Stimulated activated CD4-positive, alpha-beta T cell treated with anti-CD3 and anti-CD28 coated beads, Interleukin-1b, Interleukin-23, amount 100 ng/mL, for 48 hours (primary cell): ENCODE measurements at regions not wholly inside any gene's neighbourhood (a gene's known extent, or its start where the extent isn't known, plus 50 kb on each side); places are given as distances from the start of the nearest gene placed in this dataset.
"Not testable (repeated sequence)": the region's sequence is repeated elsewhere in the genome, so short reads cannot be mapped to it uniquely, and the experiment has no call there.

Source experiments
- DNase-seq: peaks from one replicate; pipeline ENCODE4 v3.0.0-alpha.2; 2020

DNA sequence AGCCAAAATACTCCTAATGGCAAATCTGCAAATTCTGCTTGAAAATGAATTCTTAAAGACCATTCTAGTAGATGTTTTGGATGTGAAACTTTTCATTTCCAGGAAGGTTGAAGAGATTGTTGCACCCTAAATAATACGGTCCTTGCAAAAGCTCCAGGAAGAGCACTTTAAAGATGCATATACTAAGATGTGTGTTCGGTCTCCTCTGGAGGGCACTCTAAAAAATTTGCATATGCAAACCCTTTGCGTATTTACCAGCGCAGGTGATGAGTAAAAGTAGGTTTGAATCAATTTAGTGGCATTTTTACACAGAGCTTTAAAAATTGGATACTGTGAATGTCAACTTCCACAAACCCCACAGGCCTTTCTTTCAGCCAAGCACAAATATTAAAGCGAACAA lies 378.1 kb upstream of the SORCS1 start:
- DNase-seq = no peak

DNA sequence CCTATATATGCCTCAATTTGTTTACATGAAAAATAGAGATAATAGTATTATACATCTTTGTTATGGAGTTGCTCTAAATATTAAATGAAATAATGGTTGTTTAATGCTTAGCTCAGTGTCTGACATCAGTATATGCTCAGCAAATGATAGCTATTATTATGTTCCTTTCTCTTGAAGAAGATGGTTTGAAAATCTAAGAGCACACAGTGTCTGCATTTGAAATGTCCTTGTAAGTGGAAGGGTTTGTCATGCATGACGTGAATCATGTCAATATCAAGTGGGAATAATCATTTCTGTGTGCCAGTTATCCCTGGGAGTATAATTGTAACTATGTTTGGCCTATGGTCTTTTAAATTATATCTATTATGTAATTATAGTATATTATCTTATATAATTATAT lies 377.5 kb upstream of the SORCS1 start:
- DNase-seq = no peak

DNA sequence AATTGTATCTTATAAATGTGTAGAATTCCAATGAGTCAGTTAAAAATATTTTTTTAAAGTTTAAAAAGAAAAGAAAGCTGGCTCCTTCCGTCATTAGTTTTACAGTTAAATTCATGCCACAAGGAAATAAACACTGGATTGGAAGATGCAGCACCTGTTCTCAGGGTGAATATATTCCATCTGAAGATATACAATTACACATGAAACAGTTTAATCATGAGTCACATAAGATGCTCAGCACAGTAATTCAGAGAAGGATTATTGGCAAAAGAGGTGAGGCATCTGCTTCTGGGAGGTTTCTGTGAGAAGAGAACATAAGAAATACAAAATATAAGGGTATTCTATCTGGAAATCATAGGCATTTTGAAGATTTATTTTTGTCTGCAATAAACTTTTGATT lies 376.5 kb upstream of the SORCS1 start:
- DNase-seq = no peak

DNA sequence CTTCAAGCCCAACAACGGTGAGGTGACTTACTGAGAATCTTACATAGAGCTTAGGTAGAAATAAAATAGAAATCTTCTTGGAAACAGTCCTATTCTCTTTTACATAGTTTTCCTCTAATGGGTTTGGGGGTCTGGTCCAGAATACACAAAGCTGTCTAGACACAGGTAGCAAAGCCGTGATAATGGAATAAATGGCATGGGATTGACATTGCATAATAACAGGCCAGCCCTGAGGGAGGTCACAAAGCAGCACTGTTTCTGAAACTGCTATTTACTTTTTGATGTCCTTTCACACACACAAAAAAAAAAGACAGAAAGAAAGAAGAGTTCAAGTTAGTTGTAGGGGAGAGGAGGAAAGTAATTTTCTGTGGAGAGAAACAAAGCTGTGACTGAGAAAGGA lies 364.8 kb upstream of the SORCS1 start:
- DNase-seq = no peak

DNA sequence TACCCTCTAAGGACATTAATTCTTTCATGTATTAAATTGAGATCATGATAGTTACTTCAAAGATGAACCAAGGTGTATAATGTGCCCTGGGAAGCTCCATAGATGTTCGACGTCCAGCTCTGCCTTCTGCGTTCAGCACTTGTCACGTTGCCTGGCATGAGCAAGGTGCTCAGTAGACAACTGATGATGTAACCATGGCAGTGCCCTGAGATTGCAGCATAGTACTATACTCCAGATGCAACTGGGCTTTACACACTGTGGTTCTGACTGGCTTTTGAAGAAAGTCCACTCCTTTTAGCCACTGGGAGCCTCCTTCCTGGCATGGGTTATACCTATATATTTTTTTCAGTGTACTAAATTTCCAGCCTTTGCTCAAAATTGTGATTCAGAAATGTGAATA lies 355.8 kb upstream of the SORCS1 start:
- DNase-seq = no peak

DNA sequence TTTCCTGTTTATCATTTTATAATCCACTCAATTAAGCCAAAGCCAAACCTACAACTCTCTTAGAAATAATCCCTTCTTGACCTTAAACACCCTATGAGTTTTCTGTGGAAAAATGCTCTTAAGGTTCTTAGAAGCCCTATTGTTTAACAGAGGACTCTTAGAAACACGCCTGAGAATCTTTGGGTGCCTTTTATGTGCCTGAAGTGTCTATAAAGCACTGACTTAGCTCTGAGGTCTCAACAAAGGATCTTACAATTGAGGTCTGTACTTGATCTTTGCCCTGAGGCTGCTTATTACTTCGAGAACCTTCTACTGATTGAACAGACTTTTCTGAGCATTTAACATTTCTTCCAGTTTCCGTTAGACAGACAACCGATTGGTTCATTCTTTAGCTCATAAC lies 353.3 kb upstream of the SORCS1 start:
- DNase-seq = no peak

DNA sequence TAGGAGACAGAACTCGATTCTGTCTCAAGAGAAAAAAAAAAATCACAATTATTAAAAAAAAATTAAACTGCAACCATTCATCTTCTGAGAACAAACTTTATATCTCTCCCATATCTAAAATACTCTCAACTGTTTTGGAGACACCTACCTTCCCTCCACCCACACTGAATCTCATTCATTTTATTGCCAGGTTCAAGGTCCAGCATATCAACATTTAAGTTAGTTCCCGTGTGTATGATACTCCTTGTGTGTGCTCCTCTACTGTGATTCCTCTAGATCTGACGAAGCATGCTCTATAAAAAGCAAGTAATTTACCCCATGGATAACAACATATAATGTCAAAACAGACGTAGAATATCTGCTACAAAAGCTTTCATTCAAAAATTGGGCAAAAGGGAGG lies 351.8 kb upstream of the SORCS1 start:
- no peak for DNase-seq

DNA sequence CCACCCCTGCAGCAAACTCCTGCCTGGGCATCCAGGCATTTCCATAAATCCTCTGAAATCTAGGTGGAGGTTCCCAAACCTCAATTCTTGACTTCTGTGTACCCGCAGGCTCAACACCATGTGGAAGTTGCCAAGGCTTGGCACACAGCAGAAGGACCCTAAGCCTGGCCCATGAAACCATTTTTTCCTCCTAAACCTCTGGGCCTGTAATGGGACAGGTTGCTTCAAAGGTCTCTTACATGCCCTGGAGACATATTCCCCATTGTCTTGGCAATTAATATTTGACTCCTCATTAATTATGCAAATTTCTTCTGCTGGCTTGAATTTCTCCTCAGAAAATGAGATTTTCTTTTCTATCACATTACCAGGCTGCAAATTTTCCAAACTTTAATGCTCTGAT lies 339.5 kb upstream of the SORCS1 start:
- DNase-seq = not testable (repeated sequence)

DNA sequence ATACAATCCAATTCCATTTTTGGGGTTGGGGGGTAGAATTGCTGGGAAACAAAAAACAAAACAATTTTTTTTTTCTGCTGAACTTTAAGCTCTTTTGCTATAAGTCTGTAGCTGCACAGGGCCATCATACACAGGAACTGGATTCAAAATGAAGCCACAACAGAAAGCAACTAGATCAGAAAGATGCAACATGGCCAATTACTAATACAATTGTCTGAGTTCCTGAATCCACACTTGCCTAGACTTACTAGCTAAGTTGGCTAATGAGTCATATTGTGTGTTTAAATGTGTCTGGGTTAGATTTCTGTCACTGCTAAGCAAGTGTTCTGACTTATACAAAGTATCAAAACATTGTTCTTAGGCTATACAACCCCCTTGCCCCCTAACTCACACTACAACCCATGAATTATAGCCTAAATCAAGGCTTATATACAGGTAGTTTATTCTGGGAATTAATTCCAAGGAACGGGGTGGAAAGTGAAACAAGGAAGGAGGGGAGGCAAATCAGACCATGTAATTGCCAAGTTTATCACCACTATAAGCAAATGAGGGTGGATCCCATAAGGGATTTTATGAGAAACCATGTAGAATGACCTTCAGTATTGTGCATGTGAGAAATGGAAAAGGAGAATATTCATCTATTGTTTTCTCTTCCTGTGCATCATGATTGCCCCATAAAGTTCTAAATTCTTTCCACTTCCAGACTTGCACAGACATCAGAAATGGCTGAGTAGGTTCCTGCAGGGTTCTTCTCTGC lies 337.9 kb upstream of the SORCS1 start:
- DNase-seq = no peak

DNA sequence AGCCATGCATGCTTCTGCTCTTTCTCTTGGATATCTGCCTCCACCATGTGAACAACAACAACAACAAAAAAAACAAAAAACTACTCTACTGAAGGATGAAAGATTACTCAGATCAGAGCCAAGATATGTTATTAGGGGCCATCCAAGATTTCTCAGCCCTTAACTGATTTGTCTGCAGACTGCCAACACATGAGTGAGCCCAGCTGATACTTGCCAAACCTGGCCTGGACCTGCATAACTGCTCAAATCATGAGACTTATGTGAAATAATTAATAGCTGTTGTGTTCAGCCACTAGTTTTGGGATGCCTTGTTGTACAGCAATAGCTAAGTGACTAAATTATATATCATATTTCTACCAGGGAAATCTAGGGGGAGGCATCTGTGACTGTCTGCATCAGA lies 334.5 kb upstream of the SORCS1 start:
- DNase-seq = no peak

DNA sequence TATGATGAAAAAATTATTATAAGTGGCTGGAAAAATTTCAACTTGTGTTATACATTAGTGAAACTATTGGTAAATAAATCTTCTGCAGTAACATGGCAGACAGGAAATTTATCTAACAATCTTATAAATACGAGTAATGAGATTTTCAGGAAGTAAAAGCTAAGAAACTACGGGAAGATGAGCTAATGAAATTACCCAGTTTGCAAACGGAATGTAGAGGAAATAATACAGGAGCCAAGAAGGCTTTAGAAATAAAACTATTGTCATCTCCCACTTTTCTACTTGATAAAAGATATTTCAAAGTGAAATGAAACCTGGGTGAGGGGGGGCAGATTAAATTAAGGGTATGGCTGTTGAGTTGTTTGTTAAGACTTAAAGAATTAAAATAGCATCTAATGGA lies 332.5 kb upstream of the SORCS1 start:
- DNase-seq = no peak

DNA sequence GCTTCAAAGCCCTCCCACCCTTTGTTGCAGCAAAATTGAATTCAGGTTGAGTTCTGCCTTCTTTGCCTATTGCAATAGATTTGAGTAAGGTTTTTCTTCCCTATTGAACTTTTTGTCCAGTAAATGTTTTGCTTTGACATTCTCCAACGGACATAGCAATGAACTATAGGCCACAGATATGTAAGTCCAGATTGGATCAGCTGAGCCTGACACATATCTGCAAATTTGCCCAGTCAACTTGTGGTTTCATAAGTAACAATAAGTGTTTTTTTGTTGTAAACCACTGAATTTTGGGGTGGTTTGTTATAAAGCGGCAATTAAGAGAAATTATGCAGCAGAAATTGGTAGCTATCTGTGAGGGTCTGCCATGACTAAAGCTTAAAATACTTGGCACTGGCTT lies 332.1 kb upstream of the SORCS1 start:
- DNase-seq = no peak

DNA sequence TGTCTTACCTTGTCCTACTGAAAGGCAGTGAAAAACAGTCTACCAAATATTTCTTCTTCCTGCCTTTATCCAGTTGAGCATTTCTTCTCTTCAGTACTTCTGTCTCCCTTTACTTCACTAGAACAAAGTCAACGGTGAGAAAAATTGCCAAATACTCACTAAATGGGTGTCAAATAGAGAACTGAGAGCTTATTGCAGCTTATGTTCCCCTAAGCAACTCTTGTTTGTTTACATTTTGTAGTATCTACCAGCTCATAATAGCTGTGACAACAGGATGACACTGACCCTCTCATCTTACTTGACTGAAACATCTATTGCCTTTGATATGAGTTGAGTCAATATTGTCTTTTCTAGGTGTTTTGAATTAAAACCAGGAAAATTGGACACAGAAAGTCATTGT lies 327.9 kb upstream of the SORCS1 start:
- no peak for DNase-seq

DNA sequence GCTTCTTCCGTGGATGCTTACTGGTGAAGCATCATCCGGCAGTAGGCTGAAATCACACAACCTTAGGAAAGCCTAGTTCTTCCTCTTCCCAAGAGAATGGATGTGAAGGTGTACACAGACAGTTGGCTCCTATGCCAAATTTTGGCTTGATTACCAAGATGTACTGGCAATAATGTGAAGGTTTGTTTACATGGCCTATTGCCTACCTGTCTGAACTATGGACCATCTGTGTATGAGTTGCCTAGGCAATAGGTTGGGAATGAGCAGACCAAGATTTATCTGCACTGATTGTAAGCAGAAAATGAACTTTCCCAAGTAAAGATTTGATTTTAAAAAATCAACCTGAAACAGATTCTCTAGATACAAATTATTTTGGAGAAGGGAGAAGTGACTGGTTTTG lies 325.9 kb upstream of the SORCS1 start:
- no peak for DNase-seq

DNA sequence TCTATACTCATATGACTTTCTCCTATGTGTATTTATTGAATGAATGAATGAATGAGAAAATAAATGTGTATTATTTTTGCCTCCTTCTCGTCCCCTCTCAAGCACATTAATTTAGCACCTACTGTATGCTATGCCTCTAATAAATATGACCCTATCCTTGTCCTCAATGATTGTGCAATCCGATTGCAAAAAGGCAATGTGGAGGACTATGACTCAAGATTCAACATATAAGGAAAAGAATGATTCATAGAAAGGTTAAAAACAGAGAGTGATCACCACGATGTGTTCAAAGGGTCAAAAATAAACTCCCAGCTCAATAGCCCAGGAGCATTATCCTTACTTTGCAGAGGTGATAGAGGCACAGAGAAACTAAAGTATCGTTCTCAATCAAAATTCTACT lies 322.8 kb upstream of the SORCS1 start:
- no peak for DNase-seq

DNA sequence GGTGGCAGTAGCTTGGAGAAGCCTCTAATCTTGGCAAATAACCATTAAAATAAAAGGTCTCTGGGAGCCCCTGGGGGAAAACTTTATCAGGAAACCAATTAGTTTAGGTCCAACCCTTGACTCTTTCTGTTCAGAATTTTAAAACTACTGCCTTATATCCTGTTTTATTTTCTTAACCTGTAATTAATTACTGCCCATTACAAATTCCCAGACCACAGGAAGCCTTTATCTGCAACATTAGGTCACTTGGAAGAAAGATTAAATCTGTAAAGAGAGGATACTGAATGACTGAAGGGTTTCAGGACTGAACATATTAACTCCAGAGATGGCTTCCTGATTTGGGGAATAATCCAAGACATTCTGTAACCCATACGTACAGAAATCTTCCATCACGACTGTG lies 320.5 kb upstream of the SORCS1 start:
- no peak for DNase-seq

DNA sequence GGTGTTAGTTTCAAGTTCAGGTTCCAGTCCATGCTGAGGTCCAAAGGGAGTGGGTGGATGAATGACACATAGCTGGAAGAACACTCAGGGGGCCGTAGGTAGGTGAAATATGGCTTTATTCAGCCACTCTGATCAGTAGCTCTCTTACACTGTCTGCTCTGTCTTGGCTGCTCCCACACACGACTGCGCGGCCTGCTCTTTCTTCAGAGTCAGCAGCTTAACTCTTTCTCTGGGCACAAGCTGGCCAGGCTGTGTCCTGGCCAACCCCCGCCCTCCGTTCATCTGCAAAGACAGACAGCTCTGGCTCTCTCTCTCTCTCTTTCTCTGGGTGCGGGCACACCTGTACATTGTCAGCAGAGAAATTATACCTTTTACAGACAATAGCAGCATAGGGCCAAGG lies 317.4 kb upstream of the SORCS1 start:
- no peak for DNase-seq

DNA sequence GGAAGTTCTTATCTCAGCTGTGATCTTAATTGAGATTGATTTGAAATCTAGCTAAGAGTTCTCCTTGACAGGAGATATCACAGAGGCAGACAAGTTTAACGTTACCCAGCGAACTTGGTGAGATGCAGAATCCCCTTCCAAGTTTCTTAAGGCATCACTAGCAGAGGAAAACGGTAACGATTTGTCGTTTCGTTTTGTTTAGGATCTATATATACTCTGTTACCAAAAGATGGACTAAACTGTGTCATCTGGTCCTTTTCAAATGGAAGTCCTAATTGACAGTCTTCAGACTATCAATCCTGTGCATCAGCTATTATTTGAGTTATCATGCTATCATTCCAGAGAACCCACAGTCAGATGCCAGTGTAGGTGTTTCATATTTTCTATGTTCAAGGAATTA lies 316.7 kb upstream of the SORCS1 start:
- no peak for DNase-seq

DNA sequence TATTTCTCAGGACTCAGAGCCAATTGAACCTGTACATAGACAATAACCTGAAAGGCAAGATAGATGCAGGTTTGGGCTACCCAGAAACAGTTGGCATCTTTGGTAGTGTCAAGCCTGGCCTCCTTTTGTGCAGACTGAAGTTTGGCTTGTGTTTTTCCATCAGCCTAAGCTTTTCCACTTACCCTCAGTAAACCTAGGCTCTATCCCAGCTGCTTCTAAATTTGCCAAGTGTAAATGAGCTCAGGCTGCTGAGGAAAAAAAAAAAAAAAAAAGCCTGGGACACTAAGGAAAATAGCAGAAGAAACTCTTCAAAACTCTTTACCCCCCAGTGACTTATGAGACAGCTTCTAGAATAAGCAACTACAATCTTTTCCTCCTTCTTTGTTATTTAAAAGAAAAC lies 316.3 kb upstream of the SORCS1 start:
- DNase-seq = no peak

DNA sequence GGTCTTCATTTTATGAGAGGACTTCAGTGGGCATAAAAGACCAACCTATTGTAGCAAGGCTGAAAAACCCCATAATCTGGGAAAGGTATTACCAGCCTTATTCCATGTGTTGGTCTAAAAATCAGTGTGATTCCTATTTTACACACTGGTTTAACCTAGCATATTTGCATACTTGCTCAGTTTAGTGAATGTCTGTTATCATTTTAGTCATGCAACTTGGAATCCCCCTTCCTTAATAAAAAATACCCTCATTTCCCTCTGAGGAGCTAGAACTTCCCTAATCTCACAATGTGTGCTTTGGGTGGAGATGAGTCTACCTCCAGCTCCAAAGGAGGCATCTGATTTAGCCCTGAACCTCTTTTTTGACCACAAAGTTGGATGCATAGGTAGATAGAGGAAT lies 312.8 kb upstream of the SORCS1 start:
- no peak for DNase-seq

DNA sequence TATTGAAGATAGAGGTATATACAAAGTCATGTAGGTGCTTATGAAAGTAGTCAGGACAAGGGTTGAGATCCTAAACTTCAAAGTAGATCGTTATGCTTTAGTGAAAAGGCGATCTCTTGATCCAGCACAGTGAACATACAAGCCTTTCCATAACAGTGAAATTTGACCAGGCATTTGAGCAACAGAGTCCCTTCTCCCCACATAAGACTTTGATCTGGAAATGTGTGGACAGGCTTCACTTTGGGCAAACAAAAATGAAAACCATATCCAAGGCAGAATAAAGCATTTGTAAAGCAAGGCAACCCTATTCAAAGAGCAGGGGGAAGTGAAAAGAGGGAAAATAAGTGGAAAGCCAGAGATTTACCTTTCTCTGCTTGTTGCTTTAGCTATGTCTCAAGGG lies 311.9 kb upstream of the SORCS1 start:
- no peak for DNase-seq

DNA sequence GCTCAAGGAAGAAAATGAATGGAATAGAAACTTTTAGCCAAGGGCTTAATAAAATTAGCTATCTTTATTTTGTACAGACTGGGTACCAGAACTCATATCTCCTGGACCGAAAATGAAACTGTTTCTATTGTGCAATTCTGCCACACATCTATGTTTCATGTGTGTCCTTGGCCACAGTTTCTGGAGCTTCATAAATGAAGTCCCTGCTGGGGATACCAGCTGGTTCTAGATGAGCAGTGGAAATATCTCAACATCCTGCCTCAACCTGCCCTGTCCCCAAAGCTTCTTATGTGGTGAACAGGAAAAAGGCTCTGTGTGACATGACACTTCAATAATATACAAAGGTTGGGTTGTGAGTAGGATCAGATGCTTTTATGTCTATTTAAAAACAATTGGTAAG lies 310.1 kb upstream of the SORCS1 start:
- DNase-seq = no peak

DNA sequence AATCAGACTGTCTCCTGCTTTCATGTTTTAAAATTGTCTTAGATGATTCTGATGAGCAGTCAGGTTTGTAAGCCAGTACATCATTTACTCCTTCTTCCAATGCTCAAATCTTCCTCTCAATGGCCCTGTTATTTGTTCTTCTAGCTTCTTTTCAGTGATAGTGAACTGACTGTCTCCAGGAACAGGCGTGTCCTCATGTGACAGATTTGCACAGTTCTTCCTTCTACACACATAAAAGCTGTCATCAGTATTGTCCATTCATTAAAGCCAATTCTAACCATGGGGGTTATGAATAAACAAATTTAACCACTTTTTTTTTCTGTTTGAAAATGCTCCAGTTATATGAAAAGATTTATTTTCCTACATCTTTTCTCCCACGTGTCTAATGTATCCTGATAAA lies 308.7 kb upstream of the SORCS1 start:
- no peak for DNase-seq

DNA sequence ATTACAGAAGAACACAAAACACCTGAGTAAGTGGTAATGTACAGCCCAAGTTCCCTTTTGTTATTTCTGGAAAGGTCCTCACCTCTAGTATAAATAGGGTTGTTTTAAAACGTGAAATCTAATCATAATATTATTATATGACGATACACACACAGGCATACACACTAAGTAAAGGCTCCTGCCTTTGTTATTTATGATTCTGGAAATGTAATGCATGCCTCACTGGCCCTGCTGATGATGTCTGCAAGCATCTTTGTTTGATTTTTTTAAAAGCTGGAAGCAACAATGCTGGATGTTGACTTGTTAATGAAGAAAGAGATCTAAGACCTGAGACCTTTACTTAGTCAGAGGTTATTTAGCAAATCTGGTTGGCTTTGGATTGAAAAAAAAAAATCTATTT lies 307.4 kb upstream of the SORCS1 start:
- DNase-seq = no peak

DNA sequence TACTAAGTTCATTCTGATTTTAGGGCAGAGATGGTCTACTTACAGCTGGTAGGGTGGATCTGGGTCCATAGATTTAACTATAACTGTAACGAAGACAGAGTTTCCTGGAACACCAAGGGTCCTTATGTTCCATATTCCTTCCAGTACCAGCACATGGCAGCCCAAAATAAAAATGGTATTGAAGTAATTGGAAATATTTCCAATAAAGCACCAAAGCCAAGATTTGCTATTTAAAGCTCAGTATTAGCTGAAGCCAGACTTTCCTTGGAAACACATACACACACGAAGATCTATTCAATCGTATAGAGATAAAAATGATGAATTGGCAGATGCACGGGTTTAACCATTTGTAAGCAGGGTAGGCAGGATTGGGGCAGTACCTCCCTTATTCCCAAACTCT lies 289.1 kb upstream of the SORCS1 start:
- no peak for DNase-seq

DNA sequence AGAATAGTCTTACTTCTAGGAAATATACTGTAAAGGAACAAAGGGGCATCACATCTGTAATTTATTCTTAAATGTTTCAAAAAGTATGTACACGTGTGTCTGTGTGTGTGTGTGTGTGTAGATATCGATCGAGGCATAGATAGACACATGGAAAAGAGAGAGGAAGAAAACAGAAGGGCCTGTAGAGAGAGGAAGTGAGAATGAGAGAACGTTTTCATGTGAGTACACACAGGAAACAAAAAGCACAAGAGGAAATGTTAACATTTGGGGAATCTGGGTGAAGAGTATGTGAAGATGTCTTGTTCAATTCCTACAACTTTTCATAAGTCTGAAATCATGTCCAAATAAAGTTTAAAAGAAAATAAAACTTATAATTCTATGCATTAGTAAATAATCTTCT lies 286.5 kb upstream of the SORCS1 start:
- no peak for DNase-seq
